GM18858 (cell line): ENCODE measurements at regions not wholly inside any gene's neighbourhood (a gene's known extent, or its start where the extent isn't known, plus 50 kb on each side); places are given as distances from the start of the nearest gene placed in this dataset.

Experiments
- ATAC-seq: cut with Tn5 transposase; IDR thresholded peaks from one replicate; pipeline ENCODE4 v1.9.1; 2021; ENCODE audit not compliant: unreplicated experiment

DNA sequence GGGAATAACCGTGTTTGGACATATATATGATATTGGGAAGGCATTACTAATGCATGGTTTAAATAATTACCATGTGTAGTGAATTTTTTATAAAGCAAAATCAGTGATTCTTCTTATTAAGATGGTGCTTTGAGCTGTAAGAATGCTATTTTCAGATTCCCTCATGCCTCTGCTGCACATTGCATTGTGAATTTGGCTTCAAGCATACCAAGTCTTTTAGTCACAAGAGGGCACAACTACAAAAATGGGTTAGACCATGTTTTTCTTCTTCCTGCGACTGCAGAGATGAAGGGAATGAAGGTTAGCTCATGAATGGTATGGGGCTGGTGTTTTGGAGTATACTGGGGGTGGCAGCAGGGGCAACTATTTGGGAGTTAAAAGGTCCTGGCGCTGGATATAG, 320.1 kb downstream of the SLC4A3 start:
- no peak for ATAC-seq

GRCh38 chr2:219949053-219949452, 321.6 kb downstream of the SLC4A3 start:
- no peak for ATAC-seq

DNA sequence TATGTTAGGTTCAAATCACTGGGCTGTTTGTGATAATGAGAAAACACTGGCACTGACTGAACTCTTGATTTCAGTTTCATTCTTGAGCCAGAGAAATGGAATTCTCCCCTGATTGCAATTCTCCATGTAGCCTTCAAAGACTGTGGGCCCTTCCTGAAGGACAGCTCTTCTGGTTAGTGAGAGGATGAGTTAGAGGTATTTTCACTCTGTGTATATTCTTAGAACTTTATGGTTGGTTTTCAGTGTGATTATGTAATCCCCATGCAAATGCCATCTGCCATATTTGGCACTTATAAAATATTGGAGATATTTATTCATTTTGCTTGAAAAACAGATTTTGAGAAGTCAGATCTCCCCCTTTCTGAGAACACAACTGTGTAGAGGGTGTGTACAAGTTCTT, 323.7 kb downstream of the SLC4A3 start:
- ATAC-seq = no peak

DNA sequence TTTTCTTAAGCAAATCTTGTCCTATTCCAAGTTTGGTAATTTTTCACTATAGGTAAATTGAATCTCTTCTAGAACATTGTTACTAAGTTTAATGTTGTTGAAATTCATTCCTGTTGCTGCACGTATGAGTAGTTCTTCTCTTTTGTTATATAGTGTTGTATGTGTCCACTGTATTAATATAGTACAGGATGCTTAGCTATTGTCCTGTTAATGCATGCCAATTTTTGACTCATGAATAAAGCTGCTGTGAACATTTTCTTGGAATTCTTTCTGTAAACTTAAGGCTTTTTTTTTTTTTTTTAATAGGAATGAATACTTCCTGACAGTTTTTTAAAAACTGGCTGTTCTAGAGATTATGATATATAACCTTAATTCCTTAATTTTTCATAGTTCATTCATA, 326.9 kb downstream of the SLC4A3 start:
- ATAC-seq = no peak

- ATAC-seq = no peak
These were observed 330.4 kb downstream of the SLC4A3 start for GRCh38 chr2:219957820-219958219.

DNA sequence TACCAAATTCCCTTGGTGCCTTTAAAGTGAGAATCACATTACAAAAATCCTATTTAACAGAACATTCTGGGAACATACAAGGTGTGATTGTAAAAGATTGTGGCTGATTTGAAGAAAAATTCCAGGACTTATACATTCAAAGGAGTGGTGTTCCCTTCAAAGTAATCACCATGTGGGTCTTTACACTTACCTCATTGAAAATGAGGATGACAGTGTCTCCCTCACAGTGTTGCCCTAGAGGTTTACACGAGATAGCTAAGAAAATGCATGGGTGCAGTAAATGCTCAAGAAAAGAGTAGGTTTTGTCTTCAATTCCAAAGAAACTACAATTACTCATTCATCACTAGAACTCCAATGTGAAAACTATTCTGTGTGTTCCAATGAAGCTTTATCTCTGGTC, 331.5 kb downstream of the SLC4A3 start:
- ATAC-seq = no peak

- ATAC-seq = no peak
These were observed 332.0 kb downstream of the SLC4A3 start for GRCh38 chr2:219959471-219959870.

GRCh38 chr2:219961947-219962498, 334.6 kb downstream of the SLC4A3 start:
- ATAC-seq = no peak

DNA sequence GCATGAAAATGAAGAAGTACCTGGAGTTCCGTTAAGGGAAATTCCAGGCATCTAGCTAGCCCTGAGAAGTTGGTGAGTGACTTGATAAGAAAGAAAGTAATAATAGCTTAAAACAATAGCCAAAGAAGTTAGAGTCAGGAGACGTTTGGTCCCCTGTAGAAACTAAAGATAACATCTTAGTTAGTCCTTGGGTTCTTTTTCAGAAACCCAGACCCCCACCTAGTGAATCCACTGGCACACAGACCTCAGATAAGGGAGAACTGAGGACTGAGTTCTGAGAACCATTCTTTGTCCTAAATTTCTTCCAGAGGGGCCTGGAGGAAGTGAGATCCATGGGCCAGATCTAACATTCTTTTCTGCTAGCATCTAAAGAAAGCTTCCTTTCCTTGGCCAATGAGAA, 335.4 kb downstream of the SLC4A3 start:
- ATAC-seq = no peak

DNA sequence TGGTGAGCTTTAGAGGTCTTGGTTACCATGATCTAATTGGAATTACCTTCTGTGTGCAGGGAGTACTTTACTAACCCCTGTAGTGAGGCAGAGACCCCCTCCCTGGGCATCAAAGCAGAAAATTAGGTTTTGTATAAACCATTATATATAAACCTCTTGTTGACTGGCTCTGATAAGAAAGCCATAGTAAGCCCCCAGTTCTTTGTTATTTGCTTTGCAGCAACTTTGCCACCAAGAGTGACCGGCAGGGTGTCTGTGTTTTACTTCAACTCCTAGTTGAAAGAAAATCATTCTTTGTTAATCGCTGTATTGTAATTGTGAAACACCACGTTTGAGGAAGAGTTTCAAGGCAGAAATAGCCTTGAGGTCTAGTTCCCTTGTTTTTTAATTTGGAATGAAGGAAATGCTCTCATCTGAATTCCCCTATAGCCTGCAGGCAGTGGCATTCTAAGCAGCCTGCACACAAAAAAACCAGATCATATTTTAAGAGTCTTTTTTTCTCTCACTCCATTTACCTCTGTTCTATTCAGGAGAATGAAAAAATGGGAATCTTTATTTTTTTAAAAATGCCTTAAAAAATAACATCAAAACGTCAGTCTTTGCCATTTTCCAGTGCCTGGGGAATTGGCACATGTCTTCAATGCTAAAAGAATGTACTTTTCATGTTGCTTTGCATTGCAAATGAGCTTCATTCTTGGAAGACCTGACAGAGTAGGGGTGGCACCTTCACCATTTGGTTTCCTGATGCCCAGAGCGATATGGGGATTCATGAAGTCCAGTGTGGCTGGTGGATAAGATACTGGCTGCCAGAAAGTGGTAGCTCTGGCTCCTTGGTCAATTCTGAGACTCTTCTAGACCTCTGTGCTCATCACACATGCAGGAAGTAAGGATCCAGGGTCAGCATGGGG, 338.1 kb downstream of the SLC4A3 start:
- no peak for ATAC-seq

GRCh38 chr2:219967247-219968245, 340.1 kb downstream of the SLC4A3 start:
- no peak for ATAC-seq

GRCh38 chr2:219968685-219969345, 341.4 kb downstream of the SLC4A3 start:
- no peak for ATAC-seq

GRCh38 chr2:219969508-219969907, 342.1 kb downstream of the SLC4A3 start:
- ATAC-seq = no peak

DNA sequence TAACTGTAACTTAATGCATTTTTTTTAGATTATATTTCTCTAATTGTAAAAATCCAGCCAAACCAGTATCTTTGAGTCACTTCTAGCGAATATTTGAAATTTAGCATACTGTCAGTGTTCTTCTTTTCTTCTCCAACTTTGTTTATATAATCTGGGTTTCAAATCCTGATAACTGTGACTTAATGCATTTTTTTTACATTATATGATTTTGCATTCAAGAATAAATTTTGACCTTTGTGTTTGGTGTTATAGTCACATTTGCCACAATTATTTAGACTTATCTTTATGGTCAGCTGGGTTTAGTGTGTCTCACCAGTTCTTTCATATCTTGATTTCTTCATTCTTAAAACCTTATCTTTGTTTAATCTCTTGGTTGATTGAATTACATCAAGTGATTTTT, 345.7 kb downstream of the SLC4A3 start:
- no peak for ATAC-seq

DNA sequence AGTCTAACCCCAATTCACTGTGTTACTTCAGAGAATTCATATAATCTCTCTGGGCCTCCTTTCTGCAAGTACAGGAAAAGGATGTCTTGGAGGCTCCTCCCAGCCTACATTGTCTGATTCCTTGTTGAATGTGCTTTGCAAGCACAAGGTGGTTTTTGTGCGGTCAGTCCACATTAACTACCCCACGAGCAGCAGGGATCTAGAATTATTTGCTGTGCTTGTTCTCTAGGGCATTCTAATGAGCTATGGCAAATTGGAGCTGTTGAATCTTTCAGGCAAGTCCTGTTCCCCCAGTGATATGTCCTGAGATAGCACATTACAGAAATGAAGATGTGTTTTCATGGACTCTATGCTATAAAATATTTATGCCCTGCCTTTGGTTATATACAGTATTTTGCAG, 349.4 kb downstream of the SLC4A3 start:
- ATAC-seq = no peak

- ATAC-seq = no peak
These were observed 353.2 kb downstream of the SLC4A3 start for GRCh38 chr2:219980638-219981037.

DNA sequence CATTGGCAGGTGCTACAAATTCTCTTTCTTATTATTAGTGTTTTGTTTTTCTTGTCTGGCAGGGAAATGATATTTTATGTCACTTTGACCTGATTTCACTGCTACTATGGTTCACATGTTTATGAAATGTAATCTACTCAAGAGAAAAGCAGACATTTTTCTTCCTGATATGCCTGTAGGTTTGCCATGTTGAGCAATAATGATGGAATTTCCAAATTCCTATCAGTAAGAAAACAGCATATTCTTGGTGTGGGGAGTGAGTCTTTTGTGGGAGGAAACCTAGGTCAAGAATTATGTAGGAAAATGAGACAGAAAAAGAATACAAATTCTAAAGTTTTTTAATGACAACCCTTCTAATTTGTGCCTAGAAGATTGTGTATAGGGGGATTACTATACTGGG, 356.4 kb downstream of the SLC4A3 start:
- no peak for ATAC-seq

DNA sequence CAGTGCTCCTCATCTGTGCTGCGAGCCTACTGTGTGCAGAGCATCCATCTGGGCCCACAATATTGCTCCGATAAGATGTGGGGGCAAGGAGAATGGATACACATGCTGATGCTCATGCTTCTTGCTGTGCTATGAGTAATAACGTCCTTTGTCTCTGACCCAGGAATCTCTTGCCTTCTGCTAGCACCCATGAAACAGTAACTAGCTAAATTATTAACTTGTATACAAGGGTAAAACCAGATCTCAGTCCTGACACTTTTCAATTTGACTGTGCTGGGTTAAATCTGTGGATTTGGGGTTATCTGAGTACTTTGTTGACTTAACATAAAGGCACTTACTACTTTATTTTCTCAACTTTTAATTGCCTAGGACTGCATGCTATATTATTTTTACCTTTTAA, 357.6 kb downstream of the SLC4A3 start:
- no peak for ATAC-seq

DNA sequence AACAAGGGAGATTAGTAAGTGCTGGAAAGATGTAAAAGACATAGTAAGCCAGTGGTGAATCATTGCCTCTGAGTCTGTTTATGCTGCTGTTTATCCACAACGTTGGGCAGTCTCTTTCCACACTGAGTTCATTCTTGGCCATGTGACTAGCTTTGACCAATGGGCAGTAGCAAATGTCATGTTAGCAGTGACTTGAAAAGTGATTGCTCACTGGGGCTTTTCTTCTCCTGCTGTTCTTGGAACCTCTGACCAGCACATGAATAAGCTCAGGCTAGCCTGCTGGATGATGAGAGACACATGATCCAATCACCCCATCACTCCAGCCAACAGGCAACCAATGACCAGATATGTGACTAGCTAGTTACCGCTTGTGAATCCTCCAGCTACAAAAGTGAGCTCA, 360.4 kb downstream of the SLC4A3 start:
- no peak for ATAC-seq

DNA sequence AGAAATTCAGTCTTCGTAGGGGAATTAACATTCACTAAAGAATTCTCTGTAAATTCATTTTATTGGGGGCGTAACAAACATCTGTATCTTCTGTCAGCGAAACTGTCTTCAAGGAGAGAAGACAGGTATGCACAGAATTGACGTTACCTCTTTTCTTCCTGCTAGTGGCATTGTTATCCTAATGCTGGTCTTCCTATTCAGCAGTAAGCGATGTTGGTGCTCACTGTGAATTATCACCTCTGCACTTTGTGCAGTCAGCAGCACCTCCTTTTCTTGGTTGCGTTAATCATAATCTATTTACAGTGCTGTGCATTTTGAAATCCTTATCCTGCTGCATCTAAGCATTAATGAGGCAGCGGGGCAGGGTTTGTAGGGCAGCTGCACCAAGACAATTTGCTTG, 362.3 kb downstream of the SLC4A3 start:
- no peak for ATAC-seq

DNA sequence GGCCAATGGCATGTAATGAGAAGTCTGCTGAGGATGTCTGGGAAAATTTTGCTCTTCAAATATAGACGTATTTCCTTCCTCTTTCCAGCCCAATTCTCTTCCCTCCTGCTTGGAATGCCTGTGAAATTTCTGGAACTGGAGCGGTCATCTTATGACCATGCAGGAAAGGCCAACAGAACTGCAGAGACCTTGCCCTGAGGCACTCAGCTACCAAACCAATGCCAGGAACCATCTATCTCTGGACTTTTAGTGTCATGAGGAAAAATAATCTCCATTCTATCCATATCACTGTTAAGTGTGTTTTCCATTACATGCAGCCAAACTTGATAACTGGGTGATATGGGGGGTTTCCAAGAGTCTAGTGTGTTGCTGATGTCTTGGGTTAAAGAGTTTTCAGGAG, 363.7 kb downstream of the SLC4A3 start:
- ATAC-seq = no peak
